ENCODE measurements at regions not wholly inside any gene's neighbourhood (a gene's known extent, or its start where the extent isn't known, plus 50 kb on each side); places are given as distances from the start of the nearest gene placed in this dataset.

- Histone ChIP-seq H3K56ac (ENCODE audit: insufficient read length, low read depth, low read length) (no peak overlapping the region), H2BK120ac (ENCODE audit: low read depth, low read length, poor library complexity, severe bottlenecking) (no peak overlapping the region), H3K9ac (ENCODE audit: extremely low read depth, insufficient read length, low read length) (no peak overlapping the region), H3K9me3 (ENCODE audit: control insufficient read depth, low read depth, low read length) (no peaks in the 10 kb centered on the region), H2BK15ac (ENCODE audit: low read depth, low read length) (no peak overlapping the region), H2BK20ac (ENCODE audit: low read depth, low read length, poor library complexity, severe bottlenecking) (no peak overlapping the region), H3K27me3 (ENCODE audit: insufficient read depth, low read length) (no peaks in the 10 kb centered on the region), H3K23me2 (ENCODE audit: insufficient read length, low read depth, low read length, poor library complexity, severe bottlenecking) (no peaks in the 10 kb centered on the region), H3K27ac (ENCODE audit: insufficient read length, low read depth, low read length) (no peak overlapping the region), H3K79me2 (ENCODE audit: insufficient read depth, low read length) (no peaks in the 10 kb centered on the region), H3T11ph (ENCODE audit: low read length) (no peak overlapping the region), H3K4me2 (ENCODE audit: insufficient read depth, insufficient read length, low read length) (no peak overlapping the region), H2AK5ac (ENCODE audit: insufficient read length, low read length) (no peak overlapping the region), H3K14ac (ENCODE audit: insufficient read depth, low read length) (no peak overlapping the region), H4K8ac (replicated peaks; ENCODE audit: insufficient read length, low read depth, low read length) (no peak overlapping the region), H2BK5ac (ENCODE audit: insufficient read length, low read length) (no peak overlapping the region), H2BK12ac (ENCODE audit: insufficient read length, low read depth, low read length) (no peak overlapping the region), H3K4ac (ENCODE audit: low read depth, low read length) (no peak overlapping the region), H3K4me1 (ENCODE audit: insufficient read depth, low read length) (no peaks in the 10 kb centered on the region), H3K18ac (ENCODE audit: insufficient read length, low read depth, low read length) (no peak overlapping the region), H2AFZ (ENCODE audit: low read length) (no peak overlapping the region), H4K91ac (ENCODE audit: insufficient read length, low read depth, low read length) (no peak overlapping the region), H3K79me1 (ENCODE audit: insufficient read depth, low read depth, low read length, poor library complexity, severe bottlenecking) (no peaks in the 10 kb centered on the region), H3K23ac (ENCODE audit: insufficient read length, low read depth, low read length) (no peak overlapping the region), H4K5ac (ENCODE audit: insufficient read length, low read depth, low read length) (no peak overlapping the region), H4K20me1 (ENCODE audit: control insufficient read depth, insufficient read depth, insufficient read length) (no peaks in the 10 kb centered on the region)
- WGBS (ENCODE audit: extremely low coverage, insufficient read length, low lambda C conversion rate): no CpG with 5 or more reads among the region's 1 CpG
- Mint-ChIP-seq H3K4me1 (peaks cover 1 to 3% of the 10 kb centered on the region in 2 experiments), H3K27me3 (ENCODE audit: low read depth) (no peaks in the 10 kb centered on the region), H3K27ac (no peak overlapping the region), H3K9me3 (no peaks in the 10 kb centered on the region), H3K36me3 (ENCODE audit: insufficient read depth in 1 of 3, low read depth in 3 of 3) (no peaks in the 10 kb centered on the region), H3K4me3 (no peak overlapping the region)
- TF ChIP-seq CTCF (conservative IDR thresholded peaks at IDR 0.05): no peak
- no peak for DNase-seq
These were observed 242.3 kb upstream of the GRIP1 start for GRCh38 chr12:66921151-66921550.
